ENCODE measurements at regions not wholly inside any gene's neighbourhood (a gene's known extent, or its start where the extent isn't known, plus 50 kb on each side); places are given as distances from the start of the nearest gene placed in this dataset.
"Not testable (repeated sequence)": the region's sequence is repeated elsewhere in the genome, so short reads cannot be mapped to it uniquely, and the experiment has no call there.

- no peak for DNase-seq
Measured at GRCh38 chr3:174336784-174337183, 522.4 kb upstream of the NAALADL2 start.

GRCh38 chr3:174337227-174337626 is 521.9 kb upstream of the NAALADL2 start:
- DNase-seq, result no peak

GRCh38 chr3:174340624-174341587 is 518.2 kb upstream of the NAALADL2 start:
- DNase-seq, result no peak

- no peak for DNase-seq
Measured at GRCh38 chr3:174342171-174342570, 517.0 kb upstream of the NAALADL2 start.

- DNase-seq, result no peak
Measured at GRCh38 chr3:174342941-174343501, 516.1 kb upstream of the NAALADL2 start.

- no peak for DNase-seq
Measured at GRCh38 chr3:174346141-174346540, 513.0 kb upstream of the NAALADL2 start.

GRCh38 chr3:174346571-174346970 is 512.6 kb upstream of the NAALADL2 start:
- DNase-seq, result no peak

GRCh38 chr3:174347474-174348138 is 511.5 kb upstream of the NAALADL2 start:
- no peak for DNase-seq

- no peak for DNase-seq
Measured at GRCh38 chr3:174352227-174352626, 506.9 kb upstream of the NAALADL2 start.

- DNase-seq, result no peak
Measured at GRCh38 chr3:174355505-174355904, 503.6 kb upstream of the NAALADL2 start.

- DNase-seq, result no peak
Measured at GRCh38 chr3:174356596-174356995, 502.5 kb upstream of the NAALADL2 start.

GRCh38 chr3:174358252-174358651 is 500.9 kb upstream of the NAALADL2 start:
- DNase-seq, result no peak

GRCh38 chr3:174362556-174362955 is 496.6 kb upstream of the NAALADL2 start:
- no peak for DNase-seq

GRCh38 chr3:174363256-174363655 is 495.9 kb upstream of the NAALADL2 start:
- no peak for DNase-seq

- no peak for DNase-seq
Measured at GRCh38 chr3:174365796-174366195, 493.3 kb upstream of the NAALADL2 start.

GRCh38 chr3:174366904-174367303 is 492.2 kb upstream of the NAALADL2 start:
- DNase-seq, result not testable (repeated sequence)

GRCh38 chr3:174376346-174376745 is 482.8 kb upstream of the NAALADL2 start:
- DNase-seq, result no peak

GRCh38 chr3:174377096-174377495 is 482.0 kb upstream of the NAALADL2 start:
- no peak for DNase-seq

- DNase-seq, result no peak
Measured at GRCh38 chr3:174377684-174378083, 481.4 kb upstream of the NAALADL2 start.

- DNase-seq, result no peak
Measured at GRCh38 chr3:174382878-174383277, 476.3 kb upstream of the NAALADL2 start.

- DNase-seq, result no peak
Measured at GRCh38 chr3:174387736-174388135, 471.4 kb upstream of the NAALADL2 start.

- DNase-seq, result no peak
Measured at GRCh38 chr3:174397848-174398247, 461.3 kb upstream of the NAALADL2 start.

GRCh38 chr3:174398761-174399160 is 460.4 kb upstream of the NAALADL2 start:
- DNase-seq, result no peak

GRCh38 chr3:174403831-174404230 is 455.3 kb upstream of the NAALADL2 start:
- DNase-seq, result no peak

Data from SHP77 (cell line).